ENCODE measurements at regions not wholly inside any gene's neighbourhood (a gene's known extent, or its start where the extent isn't known, plus 50 kb on each side); places are given as distances from the start of the nearest gene placed in this dataset.

DNA sequence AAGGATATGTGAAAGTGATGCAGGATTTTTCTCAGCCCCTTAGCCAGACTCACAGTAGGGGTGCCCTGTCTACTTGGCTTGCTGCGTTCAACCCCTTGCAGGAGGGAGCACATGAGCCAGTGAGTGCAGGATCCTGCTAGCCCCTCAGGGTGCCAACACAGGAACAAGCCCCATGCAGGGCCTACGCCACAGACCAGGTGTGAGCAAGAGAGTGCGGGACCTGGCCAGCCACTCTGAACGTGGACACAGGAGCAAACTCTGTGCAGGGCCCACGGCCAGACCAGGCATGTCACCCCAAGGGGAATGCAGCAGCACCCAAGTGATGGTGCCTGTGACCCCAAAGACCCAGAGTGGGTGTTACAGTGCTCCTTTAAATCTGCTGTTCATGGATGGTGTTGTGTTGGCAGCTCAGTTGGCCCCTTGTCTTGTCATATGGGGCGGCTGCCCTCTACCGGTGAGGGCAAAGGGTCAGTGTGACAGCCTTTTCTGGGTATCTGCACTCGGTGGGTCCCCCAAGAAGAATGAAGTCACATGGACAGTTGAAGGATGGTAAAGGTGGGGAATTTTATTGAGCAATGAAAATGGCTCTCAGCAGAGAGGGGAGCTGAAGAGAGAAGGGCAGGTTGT is 188.4 kb upstream of the MAOA start:
- no peak overlapping the region for H3K9ac ChIP-seq (ENCODE audit: insufficient read length, low read depth)
- no peak for DNase-seq (ENCODE audit: low read depth, low spot score)
- TF ChIP-seq SUZ12 (IDR thresholded peaks at IDR 0.05; ENCODE audit: extremely low read depth, insufficient read depth, insufficient read length): no peak
- TF ChIP-seq YY1 (IDR thresholded peaks at IDR 0.05; ENCODE audit: insufficient read depth, insufficient read length): no peak
- no peaks in the 10 kb centered on the region for H3K9me3 ChIP-seq (ENCODE audit: insufficient read depth, low read length)
- no peaks in the 10 kb centered on the region for H3K36me3 ChIP-seq (ENCODE audit: insufficient read depth, insufficient read length, low read length)
- H3K27me3 ChIP-seq (ENCODE audit: insufficient read depth, insufficient read length): no peaks in the 10 kb centered on the region
- H3K4me3 ChIP-seq (ENCODE audit: insufficient read length, low read depth): no peak overlapping the region
- H3K4me1 ChIP-seq (ENCODE audit: insufficient read depth, insufficient read length): no peaks in the 10 kb centered on the region

GRCh38 chrX:43469391-43470054 is 186.6 kb upstream of the MAOA start:
- Histone ChIP-seq H3K4me1 (ENCODE audit: insufficient read depth, insufficient read length) (no peaks in the 10 kb centered on the region), H3K4me3 (ENCODE audit: insufficient read length, low read depth) (no peak overlapping the region), H3K27me3 (ENCODE audit: insufficient read depth, insufficient read length) (no peaks in the 10 kb centered on the region), H3K9me3 (ENCODE audit: insufficient read depth, low read length) (no peaks in the 10 kb centered on the region), H3K9ac (ENCODE audit: insufficient read length, low read depth) (no peak overlapping the region), H3K36me3 (ENCODE audit: insufficient read depth, insufficient read length, low read length) (no peaks in the 10 kb centered on the region)
- no peak for DNase-seq (ENCODE audit: low read depth, low spot score)
- TF ChIP-seq SUZ12 (IDR thresholded peaks at IDR 0.05; ENCODE audit: extremely low read depth, insufficient read depth, insufficient read length) (no peak), ZNF274 (IDR thresholded peaks at IDR 0.05; ENCODE audit: low read depth, low read length) (no peak), YY1 (IDR thresholded peaks at IDR 0.05; ENCODE audit: insufficient read depth, insufficient read length) (no peak)

DNA sequence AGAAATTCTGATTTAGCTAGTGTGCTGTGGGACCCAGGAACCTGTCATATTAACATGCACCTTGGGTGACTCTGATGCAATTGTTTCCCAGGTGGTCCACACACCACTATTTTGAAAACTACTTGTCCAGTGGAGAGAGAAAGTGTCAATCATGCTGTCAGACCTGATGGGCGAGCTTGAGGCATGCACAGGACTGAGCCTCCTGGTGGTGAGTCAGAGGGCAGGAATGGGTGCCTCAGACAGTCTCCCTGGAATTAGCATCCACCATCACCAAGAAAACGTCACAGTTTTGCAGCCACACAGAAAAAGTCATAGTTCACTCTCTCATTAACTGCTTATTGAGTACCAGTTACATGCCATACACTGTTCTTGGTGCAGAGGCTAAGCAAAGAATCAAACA is 181.8 kb upstream of the MAOA start:
- Histone ChIP-seq H3K4me3 (ENCODE audit: insufficient read length, low read depth) (no peak overlapping the region), H3K27me3 (ENCODE audit: insufficient read depth, insufficient read length) (no peaks in the 10 kb centered on the region), H3K9ac (ENCODE audit: insufficient read length, low read depth) (no peak overlapping the region), H3K36me3 (ENCODE audit: insufficient read depth, insufficient read length, low read length) (no peaks in the 10 kb centered on the region), H3K9me3 (ENCODE audit: insufficient read depth, low read length) (no peaks in the 10 kb centered on the region), H3K4me1 (ENCODE audit: insufficient read depth, insufficient read length) (no peaks in the 10 kb centered on the region)
- no peak for DNase-seq (ENCODE audit: low read depth, low spot score)
- TF ChIP-seq YY1 (IDR thresholded peaks at IDR 0.05; ENCODE audit: insufficient read depth, insufficient read length): no peak

GRCh38 chrX:43479070-43479469 is 177.0 kb upstream of the MAOA start:
- Histone ChIP-seq H3K9me3 (ENCODE audit: insufficient read depth, low read length) (no peaks in the 10 kb centered on the region), H3K27me3 (ENCODE audit: insufficient read depth, insufficient read length) (no peaks in the 10 kb centered on the region), H3K4me1 (ENCODE audit: insufficient read depth, insufficient read length) (no peaks in the 10 kb centered on the region), H3K4me3 (ENCODE audit: insufficient read length, low read depth) (no peak overlapping the region), H3K9ac (ENCODE audit: insufficient read length, low read depth) (no peak overlapping the region), H3K36me3 (ENCODE audit: insufficient read depth, insufficient read length, low read length) (no peaks in the 10 kb centered on the region)
- TF ChIP-seq YY1 (IDR thresholded peaks at IDR 0.05; ENCODE audit: insufficient read depth, insufficient read length): no peak
- TF ChIP-seq ZNF274 (IDR thresholded peaks at IDR 0.05; ENCODE audit: low read depth, low read length): no peak
- TF ChIP-seq SUZ12 (IDR thresholded peaks at IDR 0.05; ENCODE audit: extremely low read depth, insufficient read depth, insufficient read length): no peak
- no peak for DNase-seq (ENCODE audit: low read depth, low spot score)

- H3K9ac ChIP-seq (ENCODE audit: insufficient read length, low read depth): no peak overlapping the region
- no peaks in the 10 kb centered on the region for H3K27me3 ChIP-seq (ENCODE audit: insufficient read depth, insufficient read length)
- no peaks in the 10 kb centered on the region for H3K9me3 ChIP-seq (ENCODE audit: insufficient read depth, low read length)
- H3K36me3 ChIP-seq (ENCODE audit: insufficient read depth, insufficient read length, low read length): no peaks in the 10 kb centered on the region
- DNase-seq (ENCODE audit: low read depth, low spot score): no peak
- no peaks in the 10 kb centered on the region for H3K4me1 ChIP-seq (ENCODE audit: insufficient read depth, insufficient read length)
- no peak for TF ChIP-seq YY1 (IDR thresholded peaks at IDR 0.05; ENCODE audit: insufficient read depth, insufficient read length)
- no peak for TF ChIP-seq ZNF274 (IDR thresholded peaks at IDR 0.05; ENCODE audit: low read depth, low read length)
- no peak for TF ChIP-seq SUZ12 (IDR thresholded peaks at IDR 0.05; ENCODE audit: extremely low read depth, insufficient read depth, insufficient read length)
- no peak overlapping the region for H3K4me3 ChIP-seq (ENCODE audit: insufficient read length, low read depth)
Observed at GRCh38 chrX:43479850-43480249, 176.2 kb upstream of the MAOA start.

DNA sequence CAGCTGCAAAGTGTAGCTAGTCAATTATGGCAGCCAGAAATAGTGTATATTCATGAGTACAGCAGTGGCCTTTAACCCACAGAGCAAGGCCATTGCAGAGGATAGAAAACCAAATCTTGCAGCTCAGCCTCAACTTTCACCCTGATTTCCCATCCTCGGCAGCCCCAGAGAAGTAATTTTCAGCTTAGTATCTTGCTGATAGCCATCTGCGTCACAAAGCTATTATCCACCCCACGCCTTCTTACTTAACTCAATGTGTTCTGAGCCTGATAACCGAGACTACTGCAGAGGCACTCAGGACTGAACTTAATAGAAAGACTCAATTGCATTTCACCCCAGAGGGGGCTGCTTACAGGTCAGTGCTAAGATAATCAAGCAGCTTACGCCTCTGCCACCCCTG is 174.5 kb upstream of the MAOA start:
- no peak for DNase-seq (ENCODE audit: low read depth, low spot score)
- TF ChIP-seq YY1 (IDR thresholded peaks at IDR 0.05; ENCODE audit: insufficient read depth, insufficient read length): no peak
- TF ChIP-seq ZNF274 (IDR thresholded peaks at IDR 0.05; ENCODE audit: low read depth, low read length): no peak
- TF ChIP-seq SUZ12 (IDR thresholded peaks at IDR 0.05; ENCODE audit: extremely low read depth, insufficient read depth, insufficient read length): no peak

DNA sequence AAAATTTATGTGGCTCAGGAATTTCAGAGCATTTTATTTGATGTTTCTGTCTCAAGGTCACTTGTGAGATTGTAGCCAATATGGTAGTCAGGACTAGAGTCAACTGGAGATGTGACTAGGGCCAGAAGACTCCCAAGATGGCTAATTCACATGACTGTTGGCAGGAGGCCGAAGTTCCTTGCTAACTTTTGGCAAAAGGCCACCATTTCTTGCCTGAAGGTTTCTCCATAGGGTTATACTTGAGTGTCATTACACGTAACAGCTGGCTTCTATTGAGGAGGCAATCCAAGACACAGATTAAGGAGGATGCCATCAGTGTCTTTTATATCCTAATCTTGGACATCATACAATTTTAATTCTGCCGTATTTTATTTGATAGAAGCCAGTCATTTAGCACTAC is 162.3 kb upstream of the MAOA start:
- DNase-seq (ENCODE audit: low read depth, low spot score): no peak
- no peak overlapping the region for H3K4me3 ChIP-seq (ENCODE audit: insufficient read length, low read depth)
- H3K9ac ChIP-seq (ENCODE audit: insufficient read length, low read depth): no peak overlapping the region
- no peaks in the 10 kb centered on the region for H3K4me1 ChIP-seq (ENCODE audit: insufficient read depth, insufficient read length)
- no peaks in the 10 kb centered on the region for H3K36me3 ChIP-seq (ENCODE audit: insufficient read depth, insufficient read length, low read length)
- TF ChIP-seq ZNF274 (IDR thresholded peaks at IDR 0.05; ENCODE audit: low read depth, low read length) (no peak), SUZ12 (IDR thresholded peaks at IDR 0.05; ENCODE audit: extremely low read depth, insufficient read depth, insufficient read length) (no peak), YY1 (IDR thresholded peaks at IDR 0.05; ENCODE audit: insufficient read depth, insufficient read length) (no peak)
- no peaks in the 10 kb centered on the region for H3K9me3 ChIP-seq (ENCODE audit: insufficient read depth, low read length)
- H3K27me3 ChIP-seq (ENCODE audit: insufficient read depth, insufficient read length): no peaks in the 10 kb centered on the region

More for the DNA sequence above, 174.5 kb upstream of the MAOA start:
- Histone ChIP-seq H3K4me3 (ENCODE audit: insufficient read length, low read depth) (no peak overlapping the region), H3K27me3 (ENCODE audit: insufficient read depth, insufficient read length) (no peaks in the 10 kb centered on the region), H3K9ac (ENCODE audit: insufficient read length, low read depth) (no peak overlapping the region), H3K4me1 (ENCODE audit: insufficient read depth, insufficient read length) (no peaks in the 10 kb centered on the region), H3K9me3 (ENCODE audit: insufficient read depth, low read length) (no peaks in the 10 kb centered on the region), H3K36me3 (ENCODE audit: insufficient read depth, insufficient read length, low read length) (no peaks in the 10 kb centered on the region)

Measured in NT2/D1 (cell line).